Mammary epithelial cell (primary cell): ENCODE measurements at regions not wholly inside any gene's neighbourhood (a gene's known extent, or its start where the extent isn't known, plus 50 kb on each side); places are given as distances from the start of the nearest gene placed in this dataset.

Source experiments
- CTCF ChIP-seq, 2 donors: IDR thresholded peaks in 1 of 2; conservative IDR thresholded peaks in 1 of 2; 2 replicates each; pipeline ENCODE4 v1.5.1; 2011 to 2012; ENCODE audit warnings: inconsistent platforms in 2 of 2, low read length in 2 of 2, mild to moderate bottlenecking in 2 of 2, control low read depth in 1 of 2, low read depth in 1 of 2; ENCODE audit not compliant: insufficient read depth in 1 of 2; ENCODE audit errors: extremely low read depth in 1 of 2
- EZH2 ChIP-seq: IDR thresholded peaks from 2 replicates; pipeline ENCODE4 v1.6.1; 2012; ENCODE audit warnings: low read length, inconsistent platforms, borderline replicate concordance

- TF ChIP-seq CTCF (conservative IDR thresholded peaks at IDR 0.05 in 1 of 2, IDR thresholded peaks at IDR 0.05 in 1 of 2; ENCODE audit: extremely low read depth in 1 of 2, insufficient read depth in 1 of 2, low read depth in 1 of 2, low read length in 2 of 2), result no peak
- no peak for TF ChIP-seq EZH2
Measured at GRCh38 chr4:126939401-126939800, 693.4 kb upstream of the INTU start.
